Osteoblast (primary cell): ENCODE measurements at regions not wholly inside any gene's neighbourhood (a gene's known extent, or its start where the extent isn't known, plus 50 kb on each side); places are given as distances from the start of the nearest gene placed in this dataset.

Source experiments
- DNase-seq: peaks from one replicate; pipeline ENCODE4 v3.0.0; 2011; ENCODE audit warnings: low spot score, mixed read lengths; ENCODE audit not compliant: insufficient read length; ENCODE audit errors: missing footprints
- H2AFZ ChIP-seq: 2 replicates; pipeline ENCODE4 v1.6.0; 2011; ENCODE audit warnings: mild to moderate bottlenecking, low read length
- H3K27ac ChIP-seq: 2 replicates; pipeline ENCODE4 v1.5.1; 2011; ENCODE audit warnings: mild to moderate bottlenecking, low read depth, low read length, moderate library complexity
- H3K27me3 ChIP-seq: 2 replicates; pipeline ENCODE4 v1.6.0; 2012; ENCODE audit warnings: mild to moderate bottlenecking, control low read depth, inconsistent platforms, low read length, moderate library complexity; ENCODE audit not compliant: insufficient read depth
- H3K36me3 ChIP-seq: 2 replicates; pipeline ENCODE4 v1.5.1; 2011; ENCODE audit warnings: mild to moderate bottlenecking, low read length, control low read depth, moderate library complexity; ENCODE audit not compliant: insufficient read depth
- H3K4me1 ChIP-seq: 2 replicates; pipeline ENCODE4 v1.5.1; 2011; ENCODE audit warnings: mild to moderate bottlenecking, low read length, control low read depth, moderate library complexity; ENCODE audit not compliant: insufficient read depth
- H3K4me2 ChIP-seq: 2 replicates; pipeline ENCODE4 v1.6.0; 2011; ENCODE audit warnings: mild to moderate bottlenecking, low read length; ENCODE audit not compliant: insufficient read depth
- H3K4me3 ChIP-seq: fragments of 200-600 bp; sonication (generic); 3 replicates; pipeline ENCODE4 v1.5.1; 2012; ENCODE audit warnings: mild to moderate bottlenecking, low read length, inconsistent platforms; ENCODE audit not compliant: insufficient read depth
- H3K79me2 ChIP-seq: 2 replicates; pipeline ENCODE4 v1.6.0; 2012; ENCODE audit warnings: mild to moderate bottlenecking, low read length, control low read depth, inconsistent platforms; ENCODE audit not compliant: insufficient read depth
- H3K9me3 ChIP-seq: 2 replicates; pipeline ENCODE4 v1.5.1; 2011; ENCODE audit warnings: low read depth, low read length, control low read depth
- H4K20me1 ChIP-seq: 2 replicates; pipeline ENCODE4 v1.6.0; 2012; ENCODE audit warnings: mild to moderate bottlenecking, low read length, control low read depth; ENCODE audit not compliant: insufficient read depth
- CTCF ChIP-seq: IDR thresholded peaks from 2 replicates; pipeline ENCODE4 v1.5.1; 2011; ENCODE audit warnings: mild to moderate bottlenecking, low read depth, low read length, moderate library complexity; ENCODE audit errors: extremely low read depth

- Histone ChIP-seq H2AFZ (no peak overlapping the region), H3K4me3 (no peak overlapping the region), H3K4me2 (no peak overlapping the region), H3K36me3 (no peaks in the 10 kb centered on the region), H3K27ac (no peak overlapping the region), H3K4me1 (no peaks in the 10 kb centered on the region), H3K27me3 (no peaks in the 10 kb centered on the region), H4K20me1 (no peaks in the 10 kb centered on the region), H3K9me3 (no peaks in the 10 kb centered on the region), H3K79me2 (no peaks in the 10 kb centered on the region)
- no peak for DNase-seq
- TF ChIP-seq CTCF = no peak
These were observed 90.0 kb downstream of the FAM174B start for GRCh38 chr15:92565351-92566125.

- no peak overlapping the region for H2AFZ ChIP-seq
- no peak for DNase-seq
- H3K9me3 ChIP-seq = no peaks in the 10 kb centered on the region
- no peaks in the 10 kb centered on the region for H3K79me2 ChIP-seq
- H3K4me3 ChIP-seq = no peak overlapping the region
- no peak overlapping the region for H3K27ac ChIP-seq
- H3K4me2 ChIP-seq = no peak overlapping the region
- H4K20me1 ChIP-seq = no peaks in the 10 kb centered on the region
- no peaks in the 10 kb centered on the region for H3K36me3 ChIP-seq
- TF ChIP-seq CTCF = no peak
- H3K27me3 ChIP-seq = no peaks in the 10 kb centered on the region
- H3K4me1 ChIP-seq = no peaks in the 10 kb centered on the region
These were observed 93.8 kb downstream of the FAM174B start for GRCh38 chr15:92561754-92562153.

GRCh38 chr15:92553317-92553716 lies 102.3 kb downstream of the FAM174B start:
- Histone ChIP-seq H2AFZ (no peak overlapping the region), H3K79me2 (no peaks in the 10 kb centered on the region), H3K27me3 (no peaks in the 10 kb centered on the region), H3K4me2 (no peak overlapping the region), H3K27ac (no peak overlapping the region), H4K20me1 (no peaks in the 10 kb centered on the region), H3K4me3 (no peak overlapping the region), H3K36me3 (no peaks in the 10 kb centered on the region), H3K9me3 (no peaks in the 10 kb centered on the region), H3K4me1 (no peaks in the 10 kb centered on the region)
- no peak for DNase-seq
- TF ChIP-seq CTCF = no peak

GRCh38 chr15:92545996-92546395 lies 109.6 kb downstream of the FAM174B start:
- Histone ChIP-seq H3K9me3 (no peaks in the 10 kb centered on the region), H3K4me3 (no peak overlapping the region)

More at GRCh38 chr15:92545996-92546395, 109.6 kb downstream of the FAM174B start:
- no peak overlapping the region for H2AFZ ChIP-seq
- H3K27me3 ChIP-seq = no peaks in the 10 kb centered on the region
- TF ChIP-seq CTCF = no peak
- no peaks in the 10 kb centered on the region for H4K20me1 ChIP-seq
- H3K79me2 ChIP-seq = no peaks in the 10 kb centered on the region
- H3K4me1 ChIP-seq = no peaks in the 10 kb centered on the region
- H3K4me2 ChIP-seq = no peak overlapping the region
- no peaks in the 10 kb centered on the region for H3K36me3 ChIP-seq
- H3K27ac ChIP-seq = no peak overlapping the region
- no peak for DNase-seq
